H1 (cell line): ENCODE measurements at regions not wholly inside any gene's neighbourhood (a gene's known extent, or its start where the extent isn't known, plus 50 kb on each side); places are given as distances from the start of the nearest gene placed in this dataset.

Experiments
- ATF3 ChIP-seq: IDR thresholded peaks from 2 replicates; pipeline ENCODE4 v1.6.1; 2011; ENCODE audit warnings: low read depth, mild to moderate bottlenecking, low read length; ENCODE audit not compliant: insufficient read depth
- BRCA1 ChIP-seq: IDR thresholded peaks from 2 replicates; pipeline ENCODE4 v1.6.1; 2012; ENCODE audit warnings: low read depth, low read length, improper control_type of control experiment
- CTCF ChIP-seq, 3 experiments: IDR thresholded peaks; 1 replicate in 2 of 3; 2 replicates in 1 of 3; pipeline versions ENCODE4 v1.5.1 to v1.6.1; 2011; ENCODE audit warnings: low read length in 3 of 3, mild to moderate bottlenecking in 3 of 3, inconsistent platforms in 2 of 3, low read depth in 1 of 3, moderate library complexity in 1 of 3; ENCODE audit not compliant: insufficient read depth in 1 of 3; ENCODE audit errors: control extremely low read depth in 1 of 3
- E2F6 ChIP-seq: IDR thresholded peaks from 2 replicates; pipeline ENCODE4 v1.6.1; 2012; ENCODE audit warnings: inconsistent platforms
- EZH2 ChIP-seq: fragments of 200-600 bp; sonication (generic); IDR thresholded peaks from 2 replicates; pipeline ENCODE4 v1.7.1; 2012; ENCODE audit warnings: low read depth, mild to moderate bottlenecking, moderate library complexity, low read length, inconsistent platforms; ENCODE audit not compliant: severe bottlenecking
- JUND ChIP-seq: IDR thresholded peaks from 2 replicates; pipeline ENCODE4 v1.6.1; 2011; ENCODE audit warnings: mild to moderate bottlenecking, improper control_type of control experiment, low read length
- KDM5A ChIP-seq: fragments of 200-600 bp; IDR thresholded peaks from 2 replicates; pipeline ENCODE4 v1.7.1; 2012; ENCODE audit warnings: mild to moderate bottlenecking, low read length, inconsistent platforms, mixed read lengths
- MAX ChIP-seq: IDR thresholded peaks from 2 replicates; pipeline ENCODE4 v1.6.1; 2012; ENCODE audit warnings: inconsistent platforms
- NRF1 ChIP-seq: IDR thresholded peaks from 2 replicates; pipeline ENCODE4 v1.6.1; 2011; ENCODE audit warnings: mild to moderate bottlenecking, low read depth, low read length, improper control_type of control experiment
- POLR2AphosphoS5 ChIP-seq: IDR thresholded peaks from 2 replicates; pipeline ENCODE4 v1.6.1; 2011; ENCODE audit warnings: low read depth, low read length
- SP1 ChIP-seq: IDR thresholded peaks from 2 replicates; pipeline ENCODE4 v1.6.1; 2011; ENCODE audit warnings: low read depth, low read length
- TBP ChIP-seq: IDR thresholded peaks from 2 replicates; pipeline ENCODE4 v1.6.1; 2011; ENCODE audit warnings: low read depth, low read length, improper control_type of control experiment
- TEAD4 ChIP-seq: IDR thresholded peaks from 2 replicates; pipeline ENCODE4 v1.6.1; 2012; ENCODE audit warnings: low read depth, low read length, inconsistent platforms, mixed read lengths

DNA sequence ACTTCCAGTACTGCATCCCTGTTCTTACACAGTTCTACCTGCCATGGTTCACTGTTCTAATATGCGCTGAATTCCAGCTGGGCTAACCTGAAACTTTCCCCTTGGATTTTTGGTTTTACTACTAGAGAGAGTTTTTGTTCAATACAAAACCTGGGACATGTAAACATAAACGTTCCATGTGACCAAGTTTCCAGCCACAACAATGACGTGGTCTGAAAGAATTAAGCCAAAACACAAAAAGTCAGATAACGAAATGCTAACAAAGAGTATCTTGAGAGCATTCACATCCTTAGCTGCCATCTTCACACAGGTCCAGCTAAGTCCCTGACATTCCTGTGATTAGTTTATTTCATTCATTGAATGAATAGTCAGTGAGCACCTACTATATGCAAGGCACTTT is 467.0 kb upstream of the PKDCC start:
- TF ChIP-seq POLR2AphosphoS5 (no peak), CTCF (IDR thresholded peaks at IDR 0.05; ENCODE audit: control extremely low read depth in 1 of 3, insufficient read depth in 1 of 3, low read depth in 1 of 3, low read length in 3 of 3) (no peak), MAX (no peak), E2F6 (no peak), BRCA1 (no peak), JUND (no peak), ATF3 (no peak), EZH2 (no peak), KDM5A (no peak), SP1 (no peak), TEAD4 (no peak), TBP (no peak), NRF1 (no peak)
